GM19463 (cell line): ENCODE measurements at regions not wholly inside any gene's neighbourhood (a gene's known extent, or its start where the extent isn't known, plus 50 kb on each side); places are given as distances from the start of the nearest gene placed in this dataset.
"Not testable (repeated sequence)": the region's sequence is repeated elsewhere in the genome, so short reads cannot be mapped to it uniquely, and the experiment has no call there.

Experiments used
- ATAC-seq: cut with Tn5 transposase; IDR thresholded peaks from one replicate; pipeline ENCODE4 v1.9.1; 2021; ENCODE audit warnings: mild to moderate bottlenecking, moderate library complexity; ENCODE audit not compliant: unreplicated experiment

DNA sequence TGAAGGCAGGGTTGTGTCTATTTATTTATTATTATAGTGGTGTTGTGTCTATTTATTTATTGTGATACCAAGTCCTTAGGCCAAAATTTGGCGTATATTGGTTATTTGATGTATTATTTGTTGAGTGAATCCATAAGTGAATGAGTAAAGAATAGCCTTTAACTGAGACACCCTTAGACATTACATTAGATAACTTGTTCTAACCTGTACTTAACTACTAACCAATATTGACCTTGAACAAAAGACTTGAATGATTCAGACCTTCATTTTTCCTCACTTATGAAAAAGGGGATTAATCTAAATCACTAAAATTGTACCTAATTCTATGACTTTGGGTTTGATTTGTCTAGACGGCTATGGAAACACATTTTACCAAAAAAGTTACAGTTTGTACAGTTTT lies 370.5 kb downstream of the JRKL start:
- no peak for ATAC-seq

DNA sequence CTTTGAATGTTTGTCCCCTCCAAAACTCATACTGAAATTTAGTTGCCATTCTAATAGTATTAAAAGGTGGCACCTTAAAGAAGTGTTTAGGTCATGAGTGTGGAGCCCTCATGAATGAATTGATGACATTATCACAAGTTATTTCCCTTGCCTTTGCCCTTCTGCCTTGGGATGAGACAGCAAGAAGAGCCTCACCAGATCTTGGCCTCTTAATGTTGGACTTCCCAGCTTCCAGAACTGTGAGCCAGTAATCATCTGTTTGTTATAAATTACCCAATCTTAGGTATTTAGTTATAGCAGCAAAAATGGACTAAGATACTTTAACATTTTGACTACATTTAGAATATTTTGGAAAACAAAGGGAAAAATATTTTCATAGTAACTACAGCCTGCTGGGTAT lies 371.0 kb downstream of the JRKL start:
- ATAC-seq, result no peak

DNA sequence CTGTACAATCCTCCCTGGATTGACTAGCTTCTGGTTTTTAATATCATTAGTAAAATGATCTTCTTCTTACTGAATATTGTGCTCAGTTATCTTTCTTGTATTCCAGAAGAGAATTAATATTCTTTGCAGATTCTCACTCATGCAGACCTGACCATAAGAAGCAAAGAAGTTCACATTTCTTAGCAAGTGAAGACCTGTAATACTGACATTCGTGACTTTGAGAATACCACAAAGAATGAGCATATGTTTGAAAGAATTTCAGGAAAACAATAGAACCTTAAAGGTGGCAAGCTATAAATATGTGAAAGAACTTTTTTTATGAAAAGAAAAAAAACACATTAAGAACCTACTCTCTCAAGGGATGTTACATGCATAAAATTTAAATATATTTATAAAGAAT lies 371.6 kb downstream of the JRKL start:
- ATAC-seq, result no peak

DNA sequence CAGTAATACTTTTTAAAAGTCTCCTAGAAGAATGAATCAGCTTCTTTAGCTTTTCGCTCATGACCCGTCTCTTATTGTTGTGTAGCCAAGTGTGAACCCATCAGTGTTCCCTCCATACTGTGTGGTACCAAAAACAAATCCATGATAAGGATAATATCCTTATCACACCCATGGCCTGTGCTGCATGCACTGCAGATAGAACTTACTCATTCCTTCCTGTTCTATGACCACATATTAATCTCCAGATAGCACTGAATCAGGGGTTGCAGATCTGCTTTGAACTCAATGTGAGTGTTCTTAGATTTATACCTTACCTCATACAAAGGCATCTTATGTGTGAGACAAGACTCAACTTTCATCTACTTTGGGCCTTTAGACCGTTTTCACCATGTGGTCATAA lies 373.4 kb downstream of the JRKL start:
- ATAC-seq, result no peak

DNA sequence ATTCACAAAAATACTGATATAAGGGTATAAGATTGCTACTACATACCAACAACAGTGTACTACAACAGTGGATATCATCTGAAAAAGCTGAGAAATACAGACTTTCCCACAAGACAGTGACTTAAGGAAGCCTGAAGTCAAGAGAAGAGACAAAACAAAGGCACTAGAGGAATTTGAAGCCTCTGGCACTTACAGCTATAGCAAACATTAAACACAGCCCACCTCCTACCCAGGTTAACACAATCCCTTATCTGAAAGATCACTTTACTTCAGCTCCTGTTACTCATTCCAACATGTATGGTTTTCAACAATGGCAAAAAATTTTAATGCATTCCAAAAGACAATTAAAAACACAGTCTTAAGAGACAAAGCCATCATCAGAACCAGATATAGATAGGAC lies 388.5 kb downstream of the JRKL start:
- no peak for ATAC-seq

DNA sequence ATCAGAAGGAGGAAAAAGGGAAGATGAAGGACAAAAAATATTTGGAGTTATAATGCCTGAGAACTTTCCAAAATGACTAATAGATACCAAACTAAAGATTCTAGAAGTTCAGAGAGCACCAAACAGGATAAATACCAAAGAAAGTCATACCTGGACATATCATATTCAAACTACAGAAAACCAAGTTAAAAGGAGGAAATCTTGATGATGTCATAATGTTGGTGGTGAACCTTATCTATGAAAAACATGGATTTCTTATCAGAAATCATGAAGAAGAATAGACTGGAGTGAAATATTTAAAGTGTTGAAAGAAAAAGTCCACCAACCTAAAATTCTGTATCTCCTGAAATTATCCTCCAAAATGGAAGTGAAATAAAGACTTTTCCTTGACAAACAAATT lies 389.2 kb downstream of the JRKL start:
- no peak for ATAC-seq

DNA sequence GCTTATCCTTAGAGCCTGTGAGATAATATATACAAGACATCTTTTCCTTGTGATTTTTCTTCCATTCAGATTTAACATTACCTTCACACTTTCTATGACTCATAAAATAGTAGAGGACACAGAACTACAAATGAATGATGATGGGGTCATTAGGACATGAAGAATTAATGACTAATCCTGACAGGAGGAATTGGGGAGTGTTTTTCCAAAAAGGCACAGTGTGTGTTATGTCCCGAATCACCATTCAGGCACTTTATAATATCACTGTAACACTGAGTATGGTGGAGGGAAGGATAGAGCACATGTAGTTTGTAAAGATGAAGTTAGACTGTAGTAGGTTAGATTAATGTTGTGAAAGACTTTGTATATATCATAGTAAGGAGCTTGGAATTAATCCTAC lies 391.3 kb downstream of the JRKL start:
- ATAC-seq, result no peak

DNA sequence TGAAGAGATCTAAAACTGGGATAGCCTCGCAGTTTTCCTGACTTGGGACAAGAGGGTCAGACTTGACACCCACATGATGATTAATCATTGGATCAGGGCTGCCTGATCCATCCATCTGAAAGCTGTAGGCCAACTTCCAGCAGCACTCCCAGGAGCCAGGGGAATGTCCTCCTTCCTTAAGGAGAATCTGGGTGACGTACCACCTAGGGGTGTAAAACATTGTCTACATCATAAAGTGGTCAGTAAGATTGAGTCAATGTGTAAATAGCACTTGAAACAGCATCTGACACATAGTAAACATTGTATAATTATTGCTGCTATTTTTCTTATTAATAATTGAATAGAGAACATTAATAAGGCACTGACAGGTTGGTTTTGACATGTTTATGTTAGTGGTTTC lies 392.8 kb downstream of the JRKL start:
- ATAC-seq, result no peak

DNA sequence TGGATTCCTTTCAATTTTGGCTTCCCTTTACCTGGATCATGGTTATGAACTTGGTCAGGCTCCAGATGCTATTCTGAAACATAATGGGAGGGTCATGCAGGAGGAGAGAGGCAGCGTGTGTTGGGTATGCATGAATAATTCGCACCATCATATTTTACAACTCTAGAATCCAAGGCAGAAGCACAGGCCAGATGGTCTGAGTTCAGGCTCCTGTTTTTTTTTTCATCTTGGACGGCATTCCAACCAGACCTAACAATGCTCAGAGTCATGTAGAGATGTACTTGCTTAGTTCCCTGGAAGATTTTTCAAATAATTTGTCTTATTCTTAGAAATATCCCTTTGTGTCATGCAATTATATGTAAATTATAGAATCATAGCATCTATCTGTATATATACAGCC lies 393.5 kb downstream of the JRKL start:
- ATAC-seq, result no peak

DNA sequence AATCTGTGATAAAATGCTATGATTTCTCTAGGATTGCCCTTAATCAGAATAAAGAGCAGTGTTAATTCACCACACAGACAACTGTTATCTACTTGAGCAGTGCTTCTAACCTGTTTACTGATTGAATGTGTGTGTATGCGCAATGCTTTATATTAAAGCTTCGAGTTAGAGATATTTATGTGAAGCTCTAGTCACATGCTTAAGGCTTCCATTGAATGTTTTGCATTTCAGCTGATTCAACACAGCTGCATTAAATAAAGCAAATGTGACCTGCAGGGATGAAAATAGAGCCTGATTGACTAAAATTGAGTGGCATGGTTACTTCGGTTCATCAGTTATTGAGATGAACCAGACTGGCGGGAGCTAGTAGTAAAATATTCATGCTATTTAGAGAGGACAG lies 395.3 kb downstream of the JRKL start:
- no peak for ATAC-seq

DNA sequence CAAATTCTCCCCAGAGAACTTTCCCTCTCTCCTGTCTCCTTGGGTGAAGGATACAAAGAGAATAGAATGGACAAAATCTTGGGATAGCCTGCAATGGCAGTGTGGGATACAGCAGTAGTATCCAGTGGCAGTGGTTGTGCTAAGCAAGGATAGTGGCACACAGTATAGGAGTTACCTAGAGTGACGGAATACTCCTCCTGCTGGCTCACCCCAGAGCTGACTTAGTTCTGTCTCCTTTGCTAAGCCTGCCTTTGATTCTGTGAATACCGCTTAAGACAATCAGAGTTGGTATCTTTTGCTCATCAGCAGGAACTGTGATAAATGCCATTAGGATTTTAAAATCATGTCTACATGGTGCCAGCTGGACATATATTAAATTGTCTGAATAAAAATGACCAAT lies 404.3 kb downstream of the JRKL start:
- ATAC-seq, result no peak

DNA sequence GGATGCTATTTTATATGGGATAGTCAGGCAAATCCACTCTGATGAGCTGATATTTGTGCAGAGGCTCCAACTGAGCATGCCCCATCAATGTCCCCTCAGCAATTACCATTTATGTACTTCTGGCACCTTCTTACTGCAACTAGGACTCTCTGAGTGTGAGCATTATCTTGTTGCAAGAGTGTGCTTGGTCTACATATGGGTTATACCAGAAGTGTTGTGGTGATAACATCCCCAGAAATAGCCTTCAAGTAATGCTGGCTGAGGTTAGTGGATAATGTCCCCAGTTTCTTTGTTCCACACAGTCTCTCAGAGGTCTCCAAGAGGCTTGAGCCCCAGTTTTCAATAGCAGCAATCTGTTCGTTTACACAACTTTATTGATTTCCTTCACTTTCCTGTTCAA lies 408.6 kb downstream of the JRKL start:
- no peak for ATAC-seq

DNA sequence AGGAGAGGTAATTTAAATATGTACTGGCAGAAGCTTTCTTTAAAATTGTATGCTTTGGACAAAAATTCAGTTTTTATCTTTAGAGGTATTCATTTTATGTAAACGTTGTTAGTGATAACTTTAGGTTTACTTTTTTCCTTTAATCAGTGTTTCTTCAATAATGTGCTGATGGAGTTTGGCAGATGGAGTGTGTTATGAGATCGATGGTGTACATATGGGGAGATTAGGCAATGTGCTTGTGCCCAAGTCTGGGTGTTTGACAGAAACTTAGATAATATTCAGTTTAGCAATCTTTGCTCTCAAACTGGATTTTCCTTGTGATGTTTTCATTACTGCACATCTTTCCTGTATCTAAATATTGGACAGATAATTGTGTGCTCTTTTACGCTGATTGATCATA lies 425.4 kb downstream of the JRKL start:
- ATAC-seq, result no peak

DNA sequence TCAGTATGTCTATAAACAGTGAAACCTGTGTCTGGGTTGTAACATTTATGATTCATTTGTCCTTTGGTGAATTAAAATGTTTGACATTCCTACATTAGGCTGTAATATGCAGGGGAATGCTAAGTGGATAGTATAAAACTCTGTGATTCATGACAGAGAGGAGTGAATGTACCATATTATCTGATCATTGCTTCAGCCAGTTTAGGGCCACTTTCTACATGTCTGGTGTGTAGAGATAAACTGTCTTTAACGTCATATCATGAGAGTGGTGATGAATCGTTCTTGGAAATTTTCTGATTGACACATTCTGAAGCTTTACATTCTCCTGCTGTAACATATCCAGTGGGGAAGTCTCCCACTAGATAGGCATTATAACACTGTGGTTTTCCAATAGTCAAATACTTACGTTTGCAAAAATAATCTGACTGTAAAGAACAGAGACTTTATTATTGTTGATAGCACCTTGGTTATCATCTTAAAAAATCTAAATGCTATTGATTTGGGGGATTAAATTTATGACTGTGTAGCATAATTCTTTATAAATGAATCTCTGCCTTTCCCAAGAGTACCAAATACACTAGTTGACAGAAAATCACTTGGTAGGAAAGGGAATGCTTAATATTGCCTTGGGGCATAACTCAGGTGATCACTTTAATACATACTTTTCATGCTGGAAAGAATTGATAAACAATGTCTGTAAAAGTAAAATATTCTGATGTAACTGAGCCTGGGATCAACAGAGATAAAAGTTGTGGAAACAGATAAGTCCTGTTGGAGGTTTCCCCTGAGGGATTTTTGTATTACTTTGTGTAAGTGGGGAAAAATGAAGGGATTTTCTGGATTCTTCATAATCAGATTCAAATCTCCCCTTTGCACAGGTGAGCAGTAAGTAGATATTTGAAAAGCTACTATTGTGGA lies 427.9 kb downstream of the JRKL start:
- ATAC-seq, result no peak

DNA sequence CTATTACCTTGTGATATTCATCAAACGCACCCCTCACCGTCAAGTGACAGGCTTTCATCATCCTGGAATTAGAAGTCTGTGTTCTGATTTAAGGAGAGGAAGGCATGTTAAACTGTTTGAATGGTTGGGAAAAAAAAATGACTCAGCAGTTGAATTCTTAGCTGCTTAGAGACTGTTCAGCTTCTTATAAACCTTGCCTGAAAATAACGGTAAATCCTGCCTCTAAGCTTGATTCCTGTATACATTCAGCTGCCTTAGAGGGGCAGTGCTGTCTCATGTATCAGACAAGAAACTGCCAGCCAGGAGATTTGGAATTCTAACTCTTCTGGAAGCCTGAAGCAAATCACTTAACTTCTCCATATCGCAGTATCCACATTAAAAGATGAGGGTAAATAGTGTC lies 437.4 kb downstream of the JRKL start:
- ATAC-seq, result no peak

DNA sequence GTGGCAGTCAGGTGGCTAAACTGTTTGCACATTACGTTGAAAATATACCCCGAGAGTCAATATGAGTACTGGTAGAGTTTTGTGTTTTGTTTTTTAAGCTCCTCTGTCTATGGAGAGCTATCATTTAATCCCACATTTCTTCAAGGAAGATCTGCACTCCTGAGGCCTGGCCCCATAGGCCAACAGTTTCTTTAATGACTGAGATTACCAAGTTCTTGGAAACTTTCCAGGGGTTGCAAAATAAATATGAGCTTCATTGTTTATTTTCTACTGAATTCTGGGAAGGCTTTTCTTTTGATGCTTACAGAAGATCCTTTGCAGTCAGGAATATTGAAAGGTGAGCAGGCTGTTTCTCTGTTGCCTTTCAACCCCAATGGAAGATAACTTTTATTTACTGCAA lies 452.0 kb downstream of the JRKL start:
- no peak for ATAC-seq

DNA sequence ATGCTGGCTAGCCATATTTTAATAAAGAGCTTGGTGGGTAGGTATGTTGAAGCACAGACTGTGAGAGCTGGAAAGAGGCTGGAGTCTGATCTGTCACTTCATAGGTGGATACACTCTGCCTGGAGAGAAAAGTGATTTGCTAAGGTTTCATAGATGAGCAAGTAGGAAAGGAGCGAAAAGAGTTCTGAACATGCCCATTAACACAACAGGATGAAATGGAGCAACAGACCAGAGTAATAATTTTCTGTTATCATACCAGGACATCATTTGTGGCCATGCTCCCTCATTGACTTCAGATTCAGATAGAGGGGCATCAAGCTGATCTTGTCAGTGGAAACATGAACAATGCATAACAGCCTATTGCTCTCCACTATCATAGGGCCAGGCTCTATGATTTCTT lies 452.9 kb downstream of the JRKL start:
- ATAC-seq, result no peak

DNA sequence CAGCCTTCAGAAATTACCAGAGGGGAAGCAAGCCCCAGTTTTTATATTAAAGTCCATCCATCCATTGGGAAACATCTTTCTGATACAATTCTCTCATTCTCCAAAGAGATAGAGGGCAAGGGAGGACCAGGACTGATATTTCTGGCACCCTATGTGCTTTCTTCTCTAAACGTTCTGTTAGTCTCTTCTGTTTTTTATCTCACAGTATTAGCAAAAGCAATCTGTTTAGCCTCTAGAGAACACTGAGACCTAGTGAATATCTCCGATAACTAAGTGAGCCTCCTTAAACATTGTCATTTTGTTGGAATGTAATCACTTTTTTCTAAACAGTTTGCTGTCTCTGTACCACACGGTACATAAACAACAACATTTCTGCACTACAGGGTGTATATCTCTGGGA lies 464.6 kb downstream of the JRKL start:
- no peak for ATAC-seq

DNA sequence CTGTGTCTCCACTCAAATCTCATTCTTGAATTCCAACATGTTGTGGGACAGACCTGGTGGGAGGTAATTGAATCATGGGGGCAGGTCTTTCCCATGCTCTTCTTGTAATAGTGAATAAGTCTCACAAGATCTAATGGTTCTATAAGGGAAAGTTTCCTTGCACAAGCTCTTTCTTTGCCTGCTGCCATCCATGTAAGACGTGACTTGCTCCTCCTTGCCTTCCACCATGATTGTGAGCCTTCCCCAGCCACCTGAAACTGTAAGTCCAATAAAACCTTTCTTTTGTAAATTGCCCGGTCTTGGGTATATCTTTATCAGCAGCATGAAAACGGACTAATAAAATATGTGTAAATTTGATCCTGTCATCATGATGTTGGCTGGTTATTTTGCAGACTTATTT lies 471.9 kb downstream of the JRKL start:
- ATAC-seq, result not testable (repeated sequence)

DNA sequence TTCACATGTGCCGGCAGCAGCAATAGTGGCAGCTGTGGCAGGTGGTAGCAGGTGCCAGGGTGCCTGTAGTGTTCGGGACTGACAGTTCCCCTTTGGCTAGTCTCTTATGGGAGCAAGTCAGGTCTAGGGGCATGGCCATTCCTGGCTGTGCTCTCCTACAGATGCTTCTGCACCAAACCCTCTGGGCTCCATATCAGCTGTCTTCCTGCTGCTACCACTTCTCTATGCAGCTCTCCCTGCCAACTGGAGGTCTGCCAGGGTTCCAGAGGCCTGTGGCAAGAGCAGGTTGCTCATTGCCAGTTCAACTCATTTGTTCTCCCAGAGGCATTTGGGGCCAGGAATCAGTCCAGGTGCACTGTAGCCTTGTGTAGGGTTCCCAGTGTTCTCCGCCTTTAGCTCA lies 473.7 kb downstream of the JRKL start:
- no peak for ATAC-seq

DNA sequence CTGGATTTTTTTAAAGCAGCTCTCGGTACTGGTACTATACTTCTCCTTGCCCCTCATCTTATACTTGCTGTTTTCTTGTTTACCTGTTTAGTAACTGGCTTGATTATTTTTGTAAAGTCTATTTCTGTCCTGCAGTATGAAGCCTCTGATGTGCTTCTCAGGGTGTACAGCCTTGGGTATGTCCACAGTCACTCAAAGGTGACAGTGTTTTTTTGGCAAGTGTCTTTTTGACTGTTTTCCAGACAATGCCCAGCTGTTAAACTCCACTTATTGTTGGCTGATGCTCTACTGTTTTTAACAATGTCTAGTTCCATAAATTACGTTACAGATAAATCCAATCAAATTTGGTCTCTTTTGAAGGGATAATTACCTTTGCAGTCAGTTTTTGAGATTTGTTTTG lies 475.2 kb downstream of the JRKL start:
- no peak for ATAC-seq

DNA sequence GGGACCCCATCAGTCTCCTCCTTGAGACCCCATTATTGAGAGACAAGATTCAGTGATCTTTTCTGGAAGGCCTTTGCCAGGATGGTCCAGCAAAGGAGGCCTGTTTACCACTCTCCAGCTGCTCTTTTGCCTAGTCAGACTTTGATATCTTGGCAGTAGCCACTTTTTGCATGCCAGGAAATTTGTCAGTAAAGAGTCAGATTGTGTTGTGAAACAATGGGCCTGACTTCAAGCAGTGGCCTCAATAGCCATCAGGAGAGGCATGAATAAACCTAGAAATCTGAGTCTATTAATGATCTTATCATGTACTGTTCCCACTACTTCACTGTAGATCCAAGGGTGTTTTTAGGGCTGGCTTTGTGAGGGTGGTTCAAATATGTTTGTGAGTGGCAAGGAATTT lies 479.4 kb downstream of the JRKL start:
- no peak for ATAC-seq

DNA sequence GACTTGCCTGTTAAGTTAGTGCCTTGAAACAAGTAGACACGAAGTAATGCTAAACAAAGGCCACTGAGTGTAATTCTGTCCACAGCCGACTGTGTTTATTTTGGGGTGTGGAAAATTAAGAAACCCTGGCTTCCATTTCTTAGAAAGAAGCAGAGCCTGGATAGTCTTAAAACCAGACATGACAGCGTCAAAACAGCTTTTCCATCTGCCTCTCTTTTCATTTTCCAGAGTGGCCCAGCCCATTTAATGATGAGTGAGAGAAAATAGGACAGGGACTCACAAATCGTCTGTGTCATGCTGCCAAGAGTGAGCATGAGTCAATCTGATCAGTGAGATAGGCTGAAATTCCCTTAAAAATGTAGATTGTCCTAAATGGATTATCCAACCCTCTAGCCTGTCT lies 485.9 kb downstream of the JRKL start:
- ATAC-seq, result no peak
